HG03575 (cell line): ENCODE measurements at regions not wholly inside any gene's neighbourhood (a gene's known extent, or its start where the extent isn't known, plus 50 kb on each side); places are given as distances from the start of the nearest gene placed in this dataset.

Source experiments
- ATAC-seq: cut with Tn5 transposase; IDR thresholded peaks from one replicate; pipeline ENCODE4 v1.9.1; 2021; ENCODE audit not compliant: unreplicated experiment, insufficient number of reproducible peaks, low FRiP score; ENCODE audit errors: extremely low read depth

- no peak for ATAC-seq
These were observed 861.6 kb downstream of the CBLN2 start for GRCh38 chr18:71682591-71682990.

- ATAC-seq: no peak
These were observed 866.0 kb downstream of the CBLN2 start for GRCh38 chr18:71678144-71678543.

- ATAC-seq: no peak
These were observed 870.2 kb downstream of the CBLN2 start for GRCh38 chr18:71673954-71674353.

- ATAC-seq: no peak
These were observed 870.6 kb downstream of the CBLN2 start for GRCh38 chr18:71673498-71673897.

- no peak for ATAC-seq
These were observed 877.7 kb downstream of the CBLN2 start for GRCh38 chr18:71666481-71666880.

- no peak for ATAC-seq
These were observed 879.0 kb downstream of the CBLN2 start for GRCh38 chr18:71665131-71665530.

- ATAC-seq: no peak
These were observed 900.3 kb downstream of the CBLN2 start for GRCh38 chr18:71643822-71644221.

- no peak for ATAC-seq
These were observed 913.4 kb downstream of the CBLN2 start for GRCh38 chr18:71630696-71631095.

- ATAC-seq: no peak
These were observed 918.5 kb downstream of the CBLN2 start for GRCh38 chr18:71625556-71626090.

- no peak for ATAC-seq
These were observed 945.8 kb downstream of the CBLN2 start for GRCh38 chr18:71598374-71598773.

GRCh38 chr18:71597219-71597618 is 946.9 kb downstream of the CBLN2 start:
- ATAC-seq: no peak

- no peak for ATAC-seq
These were observed 960.9 kb downstream of the CBLN2 start for GRCh38 chr18:71583252-71583651.

GRCh38 chr18:71554686-71555085 is 989.5 kb downstream of the CBLN2 start:
- no peak for ATAC-seq

GRCh38 chr18:71541643-71542042 is 1002.5 kb downstream of the CBLN2 start:
- no peak for ATAC-seq

GRCh38 chr18:71529703-71530303 is 1014.3 kb downstream of the CBLN2 start:
- ATAC-seq: no peak

- ATAC-seq: no peak
These were observed 1020.4 kb downstream of the CBLN2 start for GRCh38 chr18:71523483-71524435.

- ATAC-seq: no peak
These were observed 1038.6 kb downstream of the CBLN2 start for GRCh38 chr18:71505526-71505925.

- ATAC-seq: no peak
These were observed 1040.9 kb downstream of the CBLN2 start for GRCh38 chr18:71503222-71503621.

- ATAC-seq: no peak
These were observed 1058.5 kb downstream of the CBLN2 start for GRCh38 chr18:71485611-71486010.
